IPS-20b (cell line): ENCODE measurements at regions not wholly inside any gene's neighbourhood (a gene's known extent, or its start where the extent isn't known, plus 50 kb on each side); places are given as distances from the start of the nearest gene placed in this dataset.

Experiments used
- H3K27ac ChIP-seq: one replicate; pipeline ENCODE4 v1.5.1; 2013; ENCODE audit warnings: low read length
- H3K27me3 ChIP-seq: 2 replicates; pipeline ENCODE4 v1.6.1; 2013; ENCODE audit warnings: mild to moderate bottlenecking, low read length, inconsistent platforms; ENCODE audit not compliant: insufficient read depth
- H3K36me3 ChIP-seq: 2 replicates; pipeline ENCODE4 v1.6.1; 2013; ENCODE audit warnings: low read depth, mild to moderate bottlenecking, inconsistent platforms, low read length, moderate library complexity; ENCODE audit not compliant: insufficient read depth
- H3K4me1 ChIP-seq: 2 replicates; pipeline ENCODE4 v1.6.1; 2013; ENCODE audit warnings: mild to moderate bottlenecking, control low read depth, inconsistent platforms, low read length, moderate library complexity; ENCODE audit not compliant: insufficient read depth
- H3K4me3 ChIP-seq: 2 replicates; pipeline ENCODE4 v1.5.1; 2013; ENCODE audit warnings: mild to moderate bottlenecking, low read length, inconsistent platforms
- H3K9ac ChIP-seq: 2 replicates; pipeline ENCODE4 v1.6.1; 2013; ENCODE audit warnings: low read depth, mild to moderate bottlenecking, inconsistent platforms, low read length, moderate library complexity
- H3K9me3 ChIP-seq: 2 replicates; pipeline ENCODE4 v1.6.1; 2013; ENCODE audit warnings: mild to moderate bottlenecking, low read depth, low read length, inconsistent platforms; ENCODE audit not compliant: insufficient read depth

DNA sequence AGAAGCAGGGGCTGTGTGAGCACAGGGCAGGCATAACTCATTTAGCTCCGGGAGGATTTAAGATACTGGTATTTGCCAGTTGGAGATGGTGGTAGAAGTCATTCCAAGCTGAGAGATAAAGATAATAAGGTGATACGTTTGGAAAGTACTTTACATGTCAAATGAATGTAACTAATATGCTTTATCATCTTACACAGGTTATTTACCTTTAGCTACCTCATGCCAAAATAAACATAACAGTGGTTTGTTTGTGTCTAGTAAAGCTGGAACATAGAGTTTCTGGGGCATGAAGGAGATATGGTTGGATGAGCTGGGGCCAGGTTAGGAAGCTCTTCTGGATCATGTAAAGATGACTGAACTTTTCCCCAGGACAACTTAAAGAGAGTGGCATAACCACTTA is 126.9 kb upstream of the PIK3C3 start:
- no peak overlapping the region for H3K9ac ChIP-seq
- H3K4me1 ChIP-seq: no peaks in the 10 kb centered on the region
- no peaks in the 10 kb centered on the region for H3K9me3 ChIP-seq
- H3K27ac ChIP-seq: no peak overlapping the region
- no peaks in the 10 kb centered on the region for H3K36me3 ChIP-seq
- H3K27me3 ChIP-seq: no peaks in the 10 kb centered on the region
- no peak overlapping the region for H3K4me3 ChIP-seq

- no peak overlapping the region for H3K4me3 ChIP-seq
- no peaks in the 10 kb centered on the region; the same call in 1 of the 2 replicates for H3K27me3 ChIP-seq
- H3K9ac ChIP-seq: no peak overlapping the region
- H3K9me3 ChIP-seq: no peaks in the 10 kb centered on the region
- H3K27ac ChIP-seq: no peak overlapping the region
- H3K4me1 ChIP-seq: peaks cover 3% of the 10 kb centered on the region; the same call in 1 of the 2 replicates
- H3K36me3 ChIP-seq: no peaks in the 10 kb centered on the region
Observed at GRCh38 chr18:41820784-41821183, 134.2 kb upstream of the PIK3C3 start.

GRCh38 chr18:41818381-41819355 is 136.4 kb upstream of the PIK3C3 start:
- Histone ChIP-seq H3K4me3 (no peak overlapping the region), H3K9ac (no peak overlapping the region), H3K27me3 (no peaks in the 10 kb centered on the region; the same call in 1 of the 2 replicates), H3K36me3 (no peaks in the 10 kb centered on the region), H3K27ac (no peak overlapping the region), H3K4me1 (peaks cover 3% of the 10 kb centered on the region; the same call in 1 of the 2 replicates), H3K9me3 (no peaks in the 10 kb centered on the region)

- Histone ChIP-seq H3K4me1 (peaks cover 3% of the 10 kb centered on the region; the same call in 1 of the 2 replicates), H3K27me3 (no peaks in the 10 kb centered on the region; the same call in 1 of the 2 replicates), H3K27ac (no peak overlapping the region), H3K4me3 (no peak overlapping the region), H3K36me3 (no peaks in the 10 kb centered on the region), H3K9ac (no peak overlapping the region), H3K9me3 (no peaks in the 10 kb centered on the region)
Observed at GRCh38 chr18:41814651-41815050, 140.4 kb upstream of the PIK3C3 start.

GRCh38 chr18:41809652-41810051 is 145.4 kb upstream of the PIK3C3 start:
- Histone ChIP-seq H3K9me3 (no peaks in the 10 kb centered on the region), H3K9ac (no peak overlapping the region), H3K27me3 (no peaks in the 10 kb centered on the region), H3K36me3 (no peaks in the 10 kb centered on the region), H3K4me3 (no peak overlapping the region), H3K27ac (no peak overlapping the region), H3K4me1 (no peaks in the 10 kb centered on the region)

DNA sequence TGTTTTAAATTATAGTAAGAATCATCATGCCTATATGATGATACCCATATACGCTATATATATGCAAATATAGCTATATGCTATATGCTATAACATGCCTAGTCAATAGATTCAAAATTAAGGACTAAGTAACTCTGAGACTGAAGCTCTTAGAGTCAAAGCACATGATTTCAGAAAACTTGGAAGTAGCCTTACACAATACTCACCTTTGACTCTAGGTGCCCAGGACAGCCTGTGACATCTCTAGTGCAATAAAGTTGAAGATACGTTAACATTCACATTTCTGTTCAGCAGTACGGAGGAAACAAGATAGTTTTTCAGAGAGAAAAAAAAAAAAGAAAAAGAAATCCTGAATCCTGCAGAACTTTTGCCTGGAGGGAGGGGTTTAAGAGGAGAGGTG is 149.7 kb upstream of the PIK3C3 start:
- no peaks in the 10 kb centered on the region for H3K4me1 ChIP-seq
- H3K27ac ChIP-seq: no peak overlapping the region
- no peaks in the 10 kb centered on the region for H3K27me3 ChIP-seq
- H3K4me3 ChIP-seq: no peak overlapping the region
- no peaks in the 10 kb centered on the region for H3K36me3 ChIP-seq
- H3K9ac ChIP-seq: no peak overlapping the region
- no peaks in the 10 kb centered on the region for H3K9me3 ChIP-seq

- no peaks in the 10 kb centered on the region for H3K27me3 ChIP-seq
- H3K4me3 ChIP-seq: no peak overlapping the region
- no peak overlapping the region for H3K27ac ChIP-seq
- no peaks in the 10 kb centered on the region for H3K9me3 ChIP-seq
- H3K36me3 ChIP-seq: no peaks in the 10 kb centered on the region
- no peaks in the 10 kb centered on the region for H3K4me1 ChIP-seq
- H3K9ac ChIP-seq: no peak overlapping the region
Observed at GRCh38 chr18:41798879-41799278, 156.2 kb upstream of the PIK3C3 start.

GRCh38 chr18:41790687-41791086 is 164.3 kb upstream of the PIK3C3 start:
- no peak overlapping the region for H3K9ac ChIP-seq
- no peaks in the 10 kb centered on the region for H3K4me1 ChIP-seq
- H3K27ac ChIP-seq: no peak overlapping the region
- H3K36me3 ChIP-seq: no peaks in the 10 kb centered on the region
- no peaks in the 10 kb centered on the region for H3K27me3 ChIP-seq
- no peaks in the 10 kb centered on the region for H3K9me3 ChIP-seq
- H3K4me3 ChIP-seq: no peak overlapping the region

GRCh38 chr18:41789001-41789400 is 166.0 kb upstream of the PIK3C3 start:
- Histone ChIP-seq H3K27ac (no peak overlapping the region), H3K36me3 (no peaks in the 10 kb centered on the region), H3K4me1 (no peaks in the 10 kb centered on the region), H3K4me3 (no peak overlapping the region), H3K27me3 (no peaks in the 10 kb centered on the region), H3K9ac (no peak overlapping the region), H3K9me3 (no peaks in the 10 kb centered on the region)

DNA sequence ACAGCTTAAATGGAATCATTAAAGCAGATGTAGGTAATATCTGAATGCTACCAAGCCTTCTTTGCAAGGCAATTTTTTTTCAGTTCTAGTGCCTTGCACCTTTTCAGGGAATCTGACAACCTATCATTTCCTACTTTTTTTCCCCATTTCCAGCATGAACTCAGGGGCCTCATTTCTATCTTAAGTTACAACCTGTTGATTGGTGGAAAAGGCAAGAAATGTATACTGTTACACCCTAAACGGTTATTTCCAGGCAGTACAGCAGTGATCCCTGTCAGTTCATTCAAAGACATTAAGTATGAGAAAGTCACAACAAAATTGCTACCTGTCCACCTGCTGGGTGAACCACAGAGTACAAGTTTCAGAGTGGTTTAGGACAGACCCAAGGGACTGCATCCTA is 171.2 kb upstream of the PIK3C3 start:
- H3K27ac ChIP-seq: no peak overlapping the region
- no peak overlapping the region for H3K4me3 ChIP-seq
- no peak overlapping the region for H3K9ac ChIP-seq
- no peaks in the 10 kb centered on the region for H3K9me3 ChIP-seq
- no peaks in the 10 kb centered on the region for H3K4me1 ChIP-seq
- no peaks in the 10 kb centered on the region for H3K27me3 ChIP-seq
- H3K36me3 ChIP-seq: no peaks in the 10 kb centered on the region

DNA sequence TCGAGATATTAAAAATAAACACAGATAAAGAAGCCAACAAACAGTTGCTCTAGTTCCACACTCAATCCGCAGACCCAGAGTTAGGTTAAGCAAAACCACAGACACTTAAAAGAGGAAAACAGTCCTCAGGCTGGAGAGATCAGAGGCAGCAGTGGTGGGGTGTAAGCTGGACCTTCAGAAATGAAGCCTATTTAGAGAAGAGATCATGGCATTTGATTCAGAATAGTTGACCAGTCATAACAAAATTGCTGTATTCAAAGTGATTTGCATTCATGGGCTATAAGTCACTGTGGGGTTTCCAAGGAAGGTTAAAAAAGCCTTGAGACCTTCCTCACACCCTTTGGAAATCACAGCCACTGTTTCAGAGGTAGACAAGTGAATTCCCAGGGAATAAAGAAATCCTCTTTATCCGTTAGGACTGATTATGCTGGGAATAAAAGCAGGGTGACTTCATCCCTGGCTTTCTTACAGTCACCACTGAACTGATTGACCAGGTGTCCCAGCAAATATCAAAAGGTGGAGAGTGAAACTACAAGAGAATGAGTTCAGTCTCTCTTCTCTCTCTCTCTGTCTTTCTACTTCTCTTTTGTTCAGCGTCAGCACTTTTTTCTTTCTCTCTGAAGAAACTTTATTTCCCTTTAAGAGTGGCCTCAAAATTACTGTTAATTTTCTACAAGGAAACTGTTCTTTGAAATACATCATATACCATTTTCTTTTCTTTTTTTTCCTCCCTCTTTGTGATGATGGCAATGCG is 171.8 kb upstream of the PIK3C3 start:
- H3K9me3 ChIP-seq: no peaks in the 10 kb centered on the region
- no peaks in the 10 kb centered on the region for H3K27me3 ChIP-seq
- H3K36me3 ChIP-seq: no peaks in the 10 kb centered on the region
- H3K4me1 ChIP-seq: no peaks in the 10 kb centered on the region
- no peak overlapping the region for H3K27ac ChIP-seq
- no peak overlapping the region for H3K9ac ChIP-seq
- no peak overlapping the region for H3K4me3 ChIP-seq

DNA sequence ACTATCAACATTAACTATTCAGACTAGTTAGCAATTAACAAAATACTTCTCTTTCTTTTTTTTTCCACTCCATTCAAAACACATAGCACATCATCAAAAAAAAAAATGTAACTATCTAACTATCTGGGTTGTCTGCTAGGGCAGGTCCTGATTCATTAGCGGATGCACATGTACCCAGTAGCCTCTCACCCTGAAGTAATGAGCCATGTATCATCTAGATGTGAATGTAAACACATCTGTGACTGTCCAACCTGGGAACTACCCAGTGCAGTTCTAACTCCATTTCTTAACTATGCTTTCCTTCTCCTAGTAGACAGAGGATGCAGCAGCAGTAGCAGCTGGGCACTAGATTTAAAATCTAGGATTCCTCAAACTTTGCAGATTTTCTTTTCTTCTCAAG is 183.1 kb upstream of the PIK3C3 start:
- H3K27me3 ChIP-seq: no peaks in the 10 kb centered on the region
- H3K4me3 ChIP-seq: no peak overlapping the region
- no peak overlapping the region for H3K27ac ChIP-seq
- no peaks in the 10 kb centered on the region for H3K9me3 ChIP-seq
- no peaks in the 10 kb centered on the region for H3K36me3 ChIP-seq
- H3K9ac ChIP-seq: no peak overlapping the region
- H3K4me1 ChIP-seq: no peaks in the 10 kb centered on the region
